ENCODE measurements at regions not wholly inside any gene's neighbourhood (a gene's known extent, or its start where the extent isn't known, plus 50 kb on each side); places are given as distances from the start of the nearest gene placed in this dataset.

GRCh38 chr17:36705283-36705795 lies 104.0 kb downstream of the MRM1 start:
- TF ChIP-seq, protein P1, sequence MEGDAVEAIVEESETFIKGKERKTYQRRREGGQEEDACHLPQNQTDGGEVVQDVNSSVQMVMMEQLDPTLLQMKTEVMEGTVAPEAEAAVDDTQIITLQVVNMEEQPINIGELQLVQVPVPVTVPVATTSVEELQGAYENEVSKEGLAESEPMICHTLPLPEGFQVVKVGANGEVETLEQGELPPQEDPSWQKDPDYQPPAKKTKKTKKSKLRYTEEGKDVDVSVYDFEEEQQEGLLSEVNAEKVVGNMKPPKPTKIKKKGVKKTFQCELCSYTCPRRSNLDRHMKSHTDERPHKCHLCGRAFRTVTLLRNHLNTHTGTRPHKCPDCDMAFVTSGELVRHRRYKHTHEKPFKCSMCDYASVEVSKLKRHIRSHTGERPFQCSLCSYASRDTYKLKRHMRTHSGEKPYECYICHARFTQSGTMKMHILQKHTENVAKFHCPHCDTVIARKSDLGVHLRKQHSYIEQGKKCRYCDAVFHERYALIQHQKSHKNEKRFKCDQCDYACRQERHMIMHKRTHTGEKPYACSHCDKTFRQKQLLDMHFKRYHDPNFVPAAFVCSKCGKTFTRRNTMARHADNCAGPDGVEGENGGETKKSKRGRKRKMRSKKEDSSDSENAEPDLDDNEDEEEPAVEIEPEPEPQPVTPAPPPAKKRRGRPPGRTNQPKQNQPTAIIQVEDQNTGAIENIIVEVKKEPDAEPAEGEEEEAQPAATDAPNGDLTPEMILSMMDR (IDR thresholded peaks at IDR 0.05; ENCODE audit: low read depth, low read length, poor library complexity, severe bottlenecking), result no peak
- TF ChIP-seq EZH2phosphoT487 (IDR thresholded peaks at IDR 0.05; ENCODE audit: borderline replicate concordance, low read length), result no peak
